RPMI8226 (cell line): ENCODE measurements at regions not wholly inside any gene's neighbourhood (a gene's known extent, or its start where the extent isn't known, plus 50 kb on each side); places are given as distances from the start of the nearest gene placed in this dataset.
"Not testable (repeated sequence)": the region's sequence is repeated elsewhere in the genome, so short reads cannot be mapped to it uniquely, and the experiment has no call there.

Experiments
- DNase-seq: peaks from one replicate; pipeline ENCODE4 v3.0.0-alpha.2; 2015

- no peak for DNase-seq
Measured at GRCh38 chr4:118589471-118590055, 95.6 kb upstream of the METTL14 start.

GRCh38 chr4:118591339-118592046 is 93.7 kb upstream of the METTL14 start:
- DNase-seq = peak; percentile 91

GRCh38 chr4:118592289-118592688 is 92.9 kb upstream of the METTL14 start:
- DNase-seq = not testable (repeated sequence)

- DNase-seq = not testable (repeated sequence)
Measured at GRCh38 chr4:118595883-118596282, 89.3 kb upstream of the METTL14 start.

DNA sequence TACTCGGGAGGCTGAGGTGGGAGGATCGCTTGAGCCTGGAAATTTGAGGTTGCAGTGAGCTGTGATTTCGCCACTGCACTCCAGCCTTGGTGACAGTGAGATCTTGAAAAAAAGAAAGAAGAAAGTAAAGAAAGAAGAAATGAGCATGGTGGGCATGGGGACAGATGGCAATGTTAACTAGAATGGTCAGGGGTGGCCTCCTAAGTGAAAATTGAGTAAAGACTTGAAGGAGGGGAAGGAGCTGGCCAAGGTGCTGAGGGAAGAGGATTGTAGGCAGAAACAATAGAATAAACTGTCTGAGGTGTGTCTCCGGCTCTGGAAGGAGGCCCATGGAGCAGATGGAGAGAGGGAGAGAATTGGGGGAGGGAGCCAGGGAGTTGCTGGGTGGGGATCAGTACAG is 60.1 kb upstream of the METTL14 start:
- DNase-seq = not testable (repeated sequence)

DNA sequence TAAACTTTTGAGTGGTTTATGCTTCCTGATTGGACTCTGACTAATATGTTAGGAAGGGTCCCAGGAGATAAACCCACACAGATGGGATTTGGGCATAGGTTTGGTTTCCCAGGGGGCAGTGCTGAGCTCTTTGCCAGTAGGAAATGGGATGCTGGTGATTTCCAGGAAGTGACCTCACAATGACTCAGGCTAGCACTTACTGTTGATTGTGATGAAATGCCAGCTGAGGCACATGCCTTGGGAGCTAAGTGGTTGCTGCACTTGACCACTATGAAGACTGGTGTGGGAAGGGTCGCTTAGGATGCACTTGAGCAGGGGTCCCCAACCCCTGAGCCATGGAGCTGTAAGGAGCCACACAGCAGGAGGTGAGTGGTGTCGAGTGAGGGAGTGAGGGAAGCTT is 55.5 kb upstream of the METTL14 start:
- DNase-seq = not testable (repeated sequence)

DNA sequence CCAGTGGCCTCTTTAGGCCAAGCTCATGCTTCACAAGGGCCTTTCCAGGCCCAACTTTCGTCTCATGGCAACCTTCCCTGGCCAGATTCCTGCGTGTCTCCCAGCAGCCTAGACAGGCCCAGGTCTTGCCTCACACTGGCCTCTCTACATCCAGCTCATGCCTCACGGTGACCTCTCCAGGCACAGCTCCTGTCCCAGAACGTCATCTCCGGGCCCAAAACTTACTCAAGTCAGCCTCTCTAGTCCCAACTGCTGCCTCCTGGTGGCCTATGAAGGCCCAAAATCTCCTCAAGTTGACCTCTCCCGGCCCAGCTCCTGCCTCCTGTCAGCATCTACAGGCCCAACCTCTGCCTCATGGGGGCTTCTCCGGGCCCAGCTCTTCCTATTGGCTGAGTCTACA is 54.3 kb upstream of the METTL14 start:
- not testable (repeated sequence) for DNase-seq

GRCh38 chr4:118631321-118632050 is 53.7 kb upstream of the METTL14 start:
- not testable (repeated sequence) for DNase-seq

DNA sequence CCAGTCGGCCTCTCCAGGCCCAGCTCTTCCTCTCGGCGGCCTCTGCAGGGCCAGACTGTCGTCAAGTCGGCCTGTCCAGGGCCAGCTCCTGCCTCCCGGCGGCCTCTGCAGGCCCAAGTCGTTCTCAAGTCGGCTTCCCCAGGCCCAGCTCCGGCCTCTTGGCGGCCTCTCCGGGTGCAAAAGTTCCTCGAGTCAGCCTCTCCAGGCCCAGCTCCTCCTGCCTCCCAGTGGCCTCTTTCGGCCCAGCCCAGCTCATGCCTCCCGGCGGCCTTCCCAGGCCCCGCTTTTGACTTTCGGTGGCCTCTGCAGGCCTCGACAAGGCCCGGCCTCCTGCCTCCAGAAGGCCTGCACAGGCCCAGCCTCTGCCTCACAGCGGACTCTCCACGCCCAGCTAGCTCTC is 51.7 kb upstream of the METTL14 start:
- DNase-seq = not testable (repeated sequence)

- DNase-seq = not testable (repeated sequence)
Measured at GRCh38 chr4:118634126-118634875, 50.9 kb upstream of the METTL14 start.
